ENCODE measurements at regions not wholly inside any gene's neighbourhood (a gene's known extent, or its start where the extent isn't known, plus 50 kb on each side); places are given as distances from the start of the nearest gene placed in this dataset.

GRCh38 chr3:25973122-25973521, 183.2 kb downstream of the OXSM start:
- no peak for TF ChIP-seq CTCF (IDR thresholded peaks at IDR 0.05)
- no peak for TF ChIP-seq POLR2A (IDR thresholded peaks at IDR 0.05)
